Liver (tissue), 7 donors: ENCODE measurements at regions not wholly inside any gene's neighbourhood (a gene's known extent, or its start where the extent isn't known, plus 50 kb on each side); places are given as distances from the start of the nearest gene placed in this dataset.

Source experiments
- DNase-seq: peaks from one replicate; pipeline ENCODE4 v3.0.0-alpha.2; 2017; ENCODE audit warnings: low spot score
- H3K27ac ChIP-seq, 2 donors: one replicate each; pipeline ENCODE4 v1.7.0; 2013; ENCODE audit warnings: inconsistent platforms in 2 of 2, low read length in 2 of 2, control low read depth in 1 of 2, low read depth in 1 of 2, mild to moderate bottlenecking in 1 of 2
- H3K27me3 ChIP-seq, 4 donors: one replicate each; pipeline versions ENCODE4 v1.6.1 to v1.7.0; 2013; ENCODE audit warnings: low read length in 3 of 4, inconsistent platforms in 1 of 4, mild to moderate bottlenecking in 1 of 4, moderate library complexity in 1 of 4; ENCODE audit not compliant: control insufficient read depth in 4 of 4, insufficient read depth in 4 of 4
- H3K36me3 ChIP-seq, 4 donors: one replicate each; pipeline versions ENCODE4 v1.6.1 to v1.7.0; 2013; ENCODE audit warnings: low read length in 3 of 4, mild to moderate bottlenecking in 3 of 4, low read depth in 1 of 4, moderate library complexity in 1 of 4; ENCODE audit not compliant: control insufficient read depth in 4 of 4, insufficient read depth in 3 of 4
- H3K4me1 ChIP-seq, 4 donors: one replicate each; pipeline versions ENCODE4 v1.6.1 to v1.7.0; 2013; ENCODE audit warnings: low read length in 3 of 4, mild to moderate bottlenecking in 3 of 4, moderate library complexity in 1 of 4; ENCODE audit not compliant: control insufficient read depth in 4 of 4, insufficient read depth in 4 of 4
- H3K4me3 ChIP-seq, 3 donors: one replicate each; pipeline versions ENCODE4 v1.6.1 to v1.7.0; 2013; ENCODE audit warnings: low read length in 3 of 3, control low read depth in 1 of 3, low read depth in 1 of 3, mild to moderate bottlenecking in 1 of 3
- H3K9ac ChIP-seq, 2 donors: one replicate each; pipeline ENCODE4 v1.7.0; 2013; ENCODE audit warnings: low read length in 2 of 2, mild to moderate bottlenecking in 2 of 2, moderate library complexity in 2 of 2, control low read depth in 1 of 2, low read depth in 1 of 2
- H3K9me3 ChIP-seq, 4 donors: one replicate each; pipeline versions ENCODE4 v1.6.1 to v1.7.0; 2013; ENCODE audit warnings: low read length in 3 of 4; ENCODE audit not compliant: control insufficient read depth in 4 of 4
- EGR1 ChIP-seq, 2 donors: IDR thresholded peaks; 2 replicates each; pipeline ENCODE4 v1.6.1; 2016 to 2018; ENCODE audit warnings: antibody characterized with exemption in 2 of 2, low read depth in 2 of 2
- FOXA1 ChIP-seq: IDR thresholded peaks from 2 replicates; pipeline ENCODE4 v1.6.1; 2016; ENCODE audit warnings: antibody characterized with exemption
- FOXA2 ChIP-seq: IDR thresholded peaks from 2 replicates; pipeline ENCODE4 v1.6.1; 2016; ENCODE audit warnings: antibody characterized with exemption
- HNF4A ChIP-seq, 2 donors: conservative IDR thresholded peaks; 2 replicates each; pipeline ENCODE4 v1.6.1; 2016; ENCODE audit warnings: antibody characterized with exemption in 2 of 2, mild to moderate bottlenecking in 2 of 2
- HNF4G ChIP-seq: IDR thresholded peaks from 2 replicates; pipeline ENCODE4 v1.6.1; 2016; ENCODE audit warnings: antibody characterized with exemption
- JUND ChIP-seq, 2 donors: IDR thresholded peaks; 2 replicates each; pipeline ENCODE4 v1.6.1; 2016; ENCODE audit warnings: antibody characterized with exemption in 2 of 2
- RAD21 ChIP-seq, 2 donors: IDR thresholded peaks; 2 replicates each; pipeline ENCODE4 v1.6.1; 2016; ENCODE audit warnings: antibody characterized with exemption in 2 of 2, mild to moderate bottlenecking in 2 of 2
- REST ChIP-seq: IDR thresholded peaks from 2 replicates; pipeline ENCODE4 v1.6.1; 2016; ENCODE audit warnings: antibody characterized with exemption, mild to moderate bottlenecking
- SP1 ChIP-seq: IDR thresholded peaks from 2 replicates; pipeline ENCODE4 v1.6.1; 2018; ENCODE audit warnings: antibody characterized with exemption, mild to moderate bottlenecking
- TAF1 ChIP-seq: conservative IDR thresholded peaks from 2 replicates; pipeline ENCODE4 v1.6.1; 2016; ENCODE audit warnings: antibody characterized with exemption, mild to moderate bottlenecking
- YY1 ChIP-seq: IDR thresholded peaks from 2 replicates; pipeline ENCODE4 v1.6.1; 2016; ENCODE audit warnings: antibody characterized with exemption, mild to moderate bottlenecking
- ZBTB33 ChIP-seq: IDR thresholded peaks from 2 replicates; pipeline ENCODE4 v1.6.1; 2016; ENCODE audit warnings: antibody characterized with exemption
- WGBS: extraction: QIAGEN DNeasy Blood & Tissue Kit; methylation state at CpG from one replicate; pipeline ENCODE4 v1.1.7; 2013; 5-methylcytosine and 5-hydroxymethylcytosine counted together
- donor health status: healthy.
- donor health status: healthy.
- donor health status: healthy.
- donor health status: healthy.

GRCh38 chr5:136661026-136661425, 295.7 kb upstream of the TRPC7 start (continued):
- TF ChIP-seq REST (no peak), HNF4G (no peak), ZBTB33 (no peak), FOXA2 (no peak), SP1 (no peak), RAD21 (IDR thresholded peaks at IDR 0.05) (no peak), YY1 (no peak), EGR1 (IDR thresholded peaks at IDR 0.05; ENCODE audit: low read depth in 2 of 2) (no peak)

- Histone ChIP-seq H3K4me3 (no peak overlapping the region), H3K9me3 (no peaks in the 10 kb centered on the region), H3K36me3 (no peaks in the 10 kb centered on the region), H3K27me3 (peaks cover 0 to 4% (median 2%) of the 10 kb centered on the region in 4 donors), H3K4me1 (no peaks in the 10 kb centered on the region), H3K9ac (no peak overlapping the region), H3K27ac (no peak overlapping the region)
- TF ChIP-seq ZBTB33: no peak
- no peak for TF ChIP-seq TAF1
- no peak for TF ChIP-seq RAD21 (IDR thresholded peaks at IDR 0.05)
- no peak for TF ChIP-seq JUND (IDR thresholded peaks at IDR 0.05)
- no peak for TF ChIP-seq HNF4A (conservative IDR thresholded peaks at IDR 0.05)
- DNase-seq: no peak
- 47% methylated on average over 4 of the region's 4 CpGs for whole genome bisulfite sequencing
These were observed 291.5 kb upstream of the TRPC7 start for GRCh38 chr5:136656811-136657210.

GRCh38 chr5:136655468-136655867, 290.1 kb upstream of the TRPC7 start:
- no peaks in the 10 kb centered on the region for H3K4me1 ChIP-seq
- TF ChIP-seq FOXA1 (no peak), YY1 (no peak), ZBTB33 (no peak)
- 34% methylated on average over 2 of the region's 2 CpGs for WGBS
- no peaks in the 10 kb centered on the region for H3K36me3 ChIP-seq
- no peak overlapping the region for H3K9ac ChIP-seq
- no peak overlapping the region for H3K4me3 ChIP-seq
- H3K27ac ChIP-seq: no peak overlapping the region
- DNase-seq: no peak
- no peaks in the 10 kb centered on the region for H3K9me3 ChIP-seq
- peaks cover 0 to 4% (median 0%) of the 10 kb centered on the region in 4 donors for H3K27me3 ChIP-seq
